ENCODE measurements at regions not wholly inside any gene's neighbourhood (a gene's known extent, or its start where the extent isn't known, plus 50 kb on each side); places are given as distances from the start of the nearest gene placed in this dataset.

GRCh38 chr1:83776913-83777757 is 221.8 kb downstream of the TTLL7 start:
- no peak overlapping the region for H3K27ac ChIP-seq (ENCODE audit: low read depth in 2 of 2, low read length in 2 of 2)
- no peaks in the 10 kb centered on the region for H3K4me1 ChIP-seq (ENCODE audit: control insufficient read depth in 2 of 3, insufficient read depth in 2 of 3, low read depth in 1 of 3, low read length in 3 of 3)
- no peak for DNase-seq
- no peaks in the 10 kb centered on the region for H3K27me3 ChIP-seq (ENCODE audit: control insufficient read depth, insufficient read depth, low read length)
- TF ChIP-seq CTCF (IDR thresholded peaks at IDR 0.05; ENCODE audit: borderline replicate concordance, extremely low read depth, insufficient read depth): no peak
- intact Hi-C loops (cut with DNase I): no loop called here
- H3K9me3 ChIP-seq (ENCODE audit: control insufficient read depth in 2 of 3, insufficient read depth in 1 of 3, low read length in 3 of 3): no peaks in the 10 kb centered on the region
- no peaks in the 10 kb centered on the region for H3K36me3 ChIP-seq (ENCODE audit: control insufficient read depth in 2 of 3, insufficient read depth in 3 of 3, low read length in 3 of 3)
- no peak for FAIRE-seq
- no peak overlapping the region for H3K4me3 ChIP-seq (ENCODE audit: low read length in 3 of 3)
- H3K9ac ChIP-seq (ENCODE audit: low read length in 3 of 3): no peak overlapping the region

GRCh38 chr1:83775977-83776603 is 222.8 kb downstream of the TTLL7 start:
- no peaks in the 10 kb centered on the region for H3K9me3 ChIP-seq (ENCODE audit: control insufficient read depth in 2 of 3, insufficient read depth in 1 of 3, low read length in 3 of 3)
- no peak for TF ChIP-seq CTCF (IDR thresholded peaks at IDR 0.05; ENCODE audit: borderline replicate concordance, extremely low read depth, insufficient read depth)

GRCh38 chr1:83773059-83773458 is 225.9 kb downstream of the TTLL7 start:
- DNase-seq (no peak), FAIRE-seq (no peak)
- no peaks in the 10 kb centered on the region for H3K9me3 ChIP-seq (ENCODE audit: control insufficient read depth in 2 of 3, insufficient read depth in 1 of 3, low read length in 3 of 3)
- no peaks in the 10 kb centered on the region for H3K36me3 ChIP-seq (ENCODE audit: control insufficient read depth in 2 of 3, insufficient read depth in 3 of 3, low read length in 3 of 3)
- H3K9ac ChIP-seq (ENCODE audit: low read length in 3 of 3): no peak overlapping the region
- H3K27me3 ChIP-seq (ENCODE audit: control insufficient read depth, insufficient read depth, low read length): no peaks in the 10 kb centered on the region
- no peaks in the 10 kb centered on the region for H3K4me1 ChIP-seq (ENCODE audit: control insufficient read depth in 2 of 3, insufficient read depth in 2 of 3, low read depth in 1 of 3, low read length in 3 of 3)
- no peak overlapping the region for H3K27ac ChIP-seq (ENCODE audit: low read depth in 2 of 2, low read length in 2 of 2)
- intact Hi-C loops (cut with DNase I): no loop called here
- no peak overlapping the region for H3K4me3 ChIP-seq (ENCODE audit: low read length in 3 of 3)
- TF ChIP-seq CTCF (IDR thresholded peaks at IDR 0.05; ENCODE audit: borderline replicate concordance, extremely low read depth, insufficient read depth): no peak

More at GRCh38 chr1:83775977-83776603, 222.8 kb downstream of the TTLL7 start:
- Histone ChIP-seq H3K9ac (ENCODE audit: low read length in 3 of 3) (no peak overlapping the region), H3K27ac (ENCODE audit: low read depth in 2 of 2, low read length in 2 of 2) (no peak overlapping the region), H3K27me3 (ENCODE audit: control insufficient read depth, insufficient read depth, low read length) (no peaks in the 10 kb centered on the region), H3K4me1 (ENCODE audit: control insufficient read depth in 2 of 3, insufficient read depth in 2 of 3, low read depth in 1 of 3, low read length in 3 of 3) (no peaks in the 10 kb centered on the region), H3K36me3 (ENCODE audit: control insufficient read depth in 2 of 3, insufficient read depth in 3 of 3, low read length in 3 of 3) (no peaks in the 10 kb centered on the region), H3K4me3 (ENCODE audit: low read length in 3 of 3) (no peak overlapping the region)
- intact Hi-C loops (cut with DNase I): no loop called here
- FAIRE-seq: no peak
- no peak for DNase-seq
